Hepatocyte (in vitro differentiated cells): ENCODE measurements at regions not wholly inside any gene's neighbourhood (a gene's known extent, or its start where the extent isn't known, plus 50 kb on each side); places are given as distances from the start of the nearest gene placed in this dataset.

Experiments used
- EZH2 ChIP-seq: fragments of 200-600 bp; sonication (generic); IDR thresholded peaks from 2 replicates; pipeline ENCODE4 v1.6.1; 2016; ENCODE audit warnings: antibody characterized with exemption, mild to moderate bottlenecking, borderline replicate concordance
- EZH2phosphoT487 ChIP-seq: fragments of 200-600 bp; sonication (generic); IDR thresholded peaks from one replicate; pipeline ENCODE4 v1.6.1; 2018; ENCODE audit warnings: antibody characterized with exemption, mild to moderate bottlenecking, low read depth, moderate library complexity; ENCODE audit not compliant: unreplicated experiment, severe bottlenecking
- TF ChIP-seq, protein P1 (sequence below): fragments of 200-600 bp; sonication (generic); IDR thresholded peaks from 2 replicates; pipeline ENCODE4 v1.5.1; 2016; ENCODE audit warnings: antibody characterized with exemption, mild to moderate bottlenecking; ENCODE audit not compliant: poor library complexity

DNA sequence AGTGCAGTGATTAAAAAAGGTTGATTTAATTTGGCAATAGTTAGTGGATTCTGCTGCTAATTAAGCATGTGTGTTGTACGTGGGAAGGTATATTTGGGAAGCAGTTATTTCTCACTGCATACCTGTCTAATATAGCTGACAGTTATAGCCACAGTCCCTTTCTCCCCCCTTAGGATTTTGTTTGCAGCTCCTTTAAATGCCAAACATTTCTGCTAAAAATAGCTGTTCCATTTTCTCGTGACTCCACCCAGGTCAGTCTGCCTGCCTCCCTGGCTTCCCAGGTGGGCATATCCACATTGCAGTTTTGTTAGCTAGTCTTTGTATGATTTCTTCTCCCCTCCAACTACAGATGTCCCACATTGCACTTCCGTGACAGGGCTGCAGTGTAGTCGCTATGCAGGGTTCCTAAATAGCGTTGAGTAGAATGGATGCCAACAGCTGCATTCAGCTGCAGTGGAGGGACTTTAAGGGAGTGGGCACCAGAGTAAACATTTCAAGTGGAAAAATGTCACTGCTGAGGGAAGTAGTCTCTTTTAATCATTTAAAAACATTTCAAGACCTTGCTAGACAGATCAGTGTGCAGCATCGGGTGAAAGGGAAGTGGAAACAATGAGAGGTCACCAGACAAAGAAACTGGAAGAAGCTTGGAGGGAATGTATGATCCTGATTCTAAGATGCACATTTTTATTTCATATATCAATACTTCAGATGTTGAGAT, 326.3 kb downstream of the RAPGEF2 start:
- TF ChIP-seq, protein P1, sequence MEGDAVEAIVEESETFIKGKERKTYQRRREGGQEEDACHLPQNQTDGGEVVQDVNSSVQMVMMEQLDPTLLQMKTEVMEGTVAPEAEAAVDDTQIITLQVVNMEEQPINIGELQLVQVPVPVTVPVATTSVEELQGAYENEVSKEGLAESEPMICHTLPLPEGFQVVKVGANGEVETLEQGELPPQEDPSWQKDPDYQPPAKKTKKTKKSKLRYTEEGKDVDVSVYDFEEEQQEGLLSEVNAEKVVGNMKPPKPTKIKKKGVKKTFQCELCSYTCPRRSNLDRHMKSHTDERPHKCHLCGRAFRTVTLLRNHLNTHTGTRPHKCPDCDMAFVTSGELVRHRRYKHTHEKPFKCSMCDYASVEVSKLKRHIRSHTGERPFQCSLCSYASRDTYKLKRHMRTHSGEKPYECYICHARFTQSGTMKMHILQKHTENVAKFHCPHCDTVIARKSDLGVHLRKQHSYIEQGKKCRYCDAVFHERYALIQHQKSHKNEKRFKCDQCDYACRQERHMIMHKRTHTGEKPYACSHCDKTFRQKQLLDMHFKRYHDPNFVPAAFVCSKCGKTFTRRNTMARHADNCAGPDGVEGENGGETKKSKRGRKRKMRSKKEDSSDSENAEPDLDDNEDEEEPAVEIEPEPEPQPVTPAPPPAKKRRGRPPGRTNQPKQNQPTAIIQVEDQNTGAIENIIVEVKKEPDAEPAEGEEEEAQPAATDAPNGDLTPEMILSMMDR, result no peak
- TF ChIP-seq EZH2, result no peak
- TF ChIP-seq EZH2phosphoT487, result no peak
